HG02885 (cell line): ENCODE measurements at regions not wholly inside any gene's neighbourhood (a gene's known extent, or its start where the extent isn't known, plus 50 kb on each side); places are given as distances from the start of the nearest gene placed in this dataset.
A peak's percentile ranks its signal among the peaks of the same experiment; 100 is the strongest.
"Not testable (repeated sequence)": the region's sequence is repeated elsewhere in the genome, so short reads cannot be mapped to it uniquely, and the experiment has no call there.

Experiments used
- ATAC-seq: cut with Tn5 transposase; IDR thresholded peaks from one replicate; pipeline ENCODE4 v1.9.1; 2021; ENCODE audit warnings: mild to moderate bottlenecking; ENCODE audit not compliant: unreplicated experiment, poor library complexity

- ATAC-seq, result no peak
These were observed 1465.7 kb upstream of the DIAPH2 start for GRCh38 chrX:95218976-95219375.

- ATAC-seq, result no peak
These were observed 1436.3 kb upstream of the DIAPH2 start for GRCh38 chrX:95248386-95248785.

GRCh38 chrX:95290455-95290854 is 1394.2 kb upstream of the DIAPH2 start:
- no peak for ATAC-seq

GRCh38 chrX:95291561-95291960 is 1393.1 kb upstream of the DIAPH2 start:
- no peak for ATAC-seq

GRCh38 chrX:95318882-95319281 is 1365.8 kb upstream of the DIAPH2 start:
- ATAC-seq, result peak; percentile 82

- ATAC-seq, result no peak
These were observed 1359.5 kb upstream of the DIAPH2 start for GRCh38 chrX:95325185-95325584.

- ATAC-seq, result no peak
These were observed 1354.3 kb upstream of the DIAPH2 start for GRCh38 chrX:95330292-95330691.

- ATAC-seq, result no peak
These were observed 1352.1 kb upstream of the DIAPH2 start for GRCh38 chrX:95332530-95332929.

GRCh38 chrX:95346856-95347255 is 1337.8 kb upstream of the DIAPH2 start:
- no peak for ATAC-seq

- no peak for ATAC-seq
These were observed 1333.7 kb upstream of the DIAPH2 start for GRCh38 chrX:95350774-95351488.

GRCh38 chrX:95367286-95367685 is 1317.4 kb upstream of the DIAPH2 start:
- no peak for ATAC-seq

- no peak for ATAC-seq
These were observed 1301.8 kb upstream of the DIAPH2 start for GRCh38 chrX:95382799-95383198.

GRCh38 chrX:95383778-95384177 is 1300.9 kb upstream of the DIAPH2 start:
- ATAC-seq, result no peak

GRCh38 chrX:95427389-95427788 is 1257.3 kb upstream of the DIAPH2 start:
- ATAC-seq, result no peak

GRCh38 chrX:95435198-95435597 is 1249.4 kb upstream of the DIAPH2 start:
- ATAC-seq, result no peak

- no peak for ATAC-seq
These were observed 1242.8 kb upstream of the DIAPH2 start for GRCh38 chrX:95441836-95442235.

GRCh38 chrX:95484781-95485180 is 1199.9 kb upstream of the DIAPH2 start:
- ATAC-seq, result no peak

- ATAC-seq, result no peak
These were observed 1178.9 kb upstream of the DIAPH2 start for GRCh38 chrX:95505721-95506120.

- ATAC-seq, result no peak
These were observed 1175.2 kb upstream of the DIAPH2 start for GRCh38 chrX:95509474-95509873.

- ATAC-seq, result not testable (repeated sequence)
These were observed 1160.6 kb upstream of the DIAPH2 start for GRCh38 chrX:95524018-95524417.

GRCh38 chrX:95536111-95536510 is 1148.5 kb upstream of the DIAPH2 start:
- no peak for ATAC-seq

GRCh38 chrX:95536661-95537060 is 1148.0 kb upstream of the DIAPH2 start:
- ATAC-seq, result no peak

GRCh38 chrX:95539041-95539440 is 1145.6 kb upstream of the DIAPH2 start:
- no peak for ATAC-seq
